Stromal cell of bone marrow (primary cell): ENCODE measurements at regions not wholly inside any gene's neighbourhood (a gene's known extent, or its start where the extent isn't known, plus 50 kb on each side); places are given as distances from the start of the nearest gene placed in this dataset.

Source experiments
- DNase-seq: peaks from one replicate; pipeline ENCODE4 v3.0.0-alpha.2; 2012; ENCODE audit warnings: low read depth

GRCh38 chr15:59953392-59953883 lies 50.7 kb upstream of the FOXB1 start:
- no peak for DNase-seq

GRCh38 chr15:59952960-59953359 lies 51.2 kb upstream of the FOXB1 start:
- DNase-seq: no peak

- no peak for DNase-seq
Observed at GRCh38 chr15:59950603-59951388, 53.3 kb upstream of the FOXB1 start.

GRCh38 chr15:59948924-59949613 lies 55.0 kb upstream of the FOXB1 start:
- DNase-seq: no peak

GRCh38 chr15:59946084-59946483 lies 58.0 kb upstream of the FOXB1 start:
- no peak for DNase-seq

GRCh38 chr15:59945036-59945435 lies 59.1 kb upstream of the FOXB1 start:
- no peak for DNase-seq

GRCh38 chr15:59941612-59942011 lies 62.5 kb upstream of the FOXB1 start:
- no peak for DNase-seq

- DNase-seq: no peak
Observed at GRCh38 chr15:59940928-59941327, 63.2 kb upstream of the FOXB1 start.

- DNase-seq: no peak
Observed at GRCh38 chr15:59940456-59940855, 63.7 kb upstream of the FOXB1 start.

- no peak for DNase-seq
Observed at GRCh38 chr15:59936741-59937140, 67.4 kb upstream of the FOXB1 start.

GRCh38 chr15:59933607-59934006 lies 70.5 kb upstream of the FOXB1 start:
- no peak for DNase-seq

- no peak for DNase-seq
Observed at GRCh38 chr15:59931646-59932261, 72.4 kb upstream of the FOXB1 start.

- DNase-seq: no peak
Observed at GRCh38 chr15:59924812-59925522, 79.1 kb upstream of the FOXB1 start.

GRCh38 chr15:59924096-59924495 lies 80.0 kb upstream of the FOXB1 start:
- DNase-seq: no peak

GRCh38 chr15:59923508-59923907 lies 80.6 kb upstream of the FOXB1 start:
- no peak for DNase-seq

- peak; percentile 54 for DNase-seq
Observed at GRCh38 chr15:59918994-59919951, 84.8 kb upstream of the FOXB1 start.

- DNase-seq: no peak
Observed at GRCh38 chr15:59917504-59918157, 86.5 kb upstream of the FOXB1 start.

GRCh38 chr15:59906046-59906445 lies 98.1 kb upstream of the FOXB1 start:
- no peak for DNase-seq

- DNase-seq: no peak
Observed at GRCh38 chr15:59905176-59905575, 98.9 kb upstream of the FOXB1 start.

- no peak for DNase-seq
Observed at GRCh38 chr15:59904450-59905135, 99.5 kb upstream of the FOXB1 start.
